Neural cell (in vitro differentiated cells): ENCODE measurements at regions not wholly inside any gene's neighbourhood (a gene's known extent, or its start where the extent isn't known, plus 50 kb on each side); places are given as distances from the start of the nearest gene placed in this dataset.

ENCODE experiments used
- H2AFZ ChIP-seq: fragments of 200-600, 300-800 bp; sonication (generic), shearing (Covaris generic); 2 replicates; pipeline ENCODE4 v1.6.0; 2014; ENCODE audit warnings: low read depth, mild to moderate bottlenecking, antibody characterized with exemption, low read length, moderate library complexity
- H3F3A ChIP-seq: fragments of 200-600 bp; shearing (Covaris generic); 2 replicates; pipeline ENCODE4 v1.6.1; 2016; ENCODE audit warnings: mild to moderate bottlenecking, moderate library complexity, mixed read lengths, antibody characterized with exemption, low read length; ENCODE audit not compliant: insufficient read depth, poor library complexity, severe bottlenecking
- H3K27ac ChIP-seq: fragments of 200-600, 300-800 bp; sonication (generic), shearing (Covaris generic); 2 replicates; pipeline ENCODE4 v1.5.1; 2014; ENCODE audit warnings: mild to moderate bottlenecking, low read length, moderate library complexity
- H3K27me3 ChIP-seq: fragments of 300-800, 200-600 bp; sonication (generic), shearing (Covaris generic); 2 replicates; pipeline ENCODE4 v1.6.0; 2014; ENCODE audit warnings: mild to moderate bottlenecking, low read depth, low read length, moderate library complexity; ENCODE audit not compliant: insufficient read depth
- H3K36me3 ChIP-seq: fragments of 300-800, 200-600 bp; sonication (generic), shearing (Covaris generic); 2 replicates; pipeline ENCODE4 v1.5.1; 2014; ENCODE audit warnings: mild to moderate bottlenecking, antibody characterized with exemption, low read length, moderate library complexity; ENCODE audit not compliant: insufficient read depth
- H3K4me2 ChIP-seq: fragments of 300-800, 200-600 bp; sonication (generic), shearing (Covaris generic); 2 replicates; pipeline ENCODE4 v1.6.0; 2014; ENCODE audit warnings: mild to moderate bottlenecking, low read length
- H3K4me3 ChIP-seq: fragments of 300-800, 200-600 bp; sonication (generic), shearing (Covaris generic); 2 replicates; pipeline ENCODE4 v1.5.1; 2014; ENCODE audit warnings: mild to moderate bottlenecking, low read length, moderate library complexity
- H3K79me2 ChIP-seq: fragments of 200-600 bp; shearing (Covaris generic); replicated peaks from 2 replicates; pipeline ENCODE4 v1.6.0; 2014; ENCODE audit warnings: mild to moderate bottlenecking, low read length, moderate library complexity; ENCODE audit not compliant: insufficient read depth
- H3K9ac ChIP-seq: fragments of 300-800, 200-600 bp; sonication (generic), shearing (Covaris generic); 2 replicates; pipeline ENCODE4 v1.6.1; 2016; ENCODE audit warnings: mild to moderate bottlenecking, low read length, mixed read lengths
- H3K9me2 ChIP-seq: fragments of 200-600 bp; shearing (Covaris generic); 2 replicates; pipeline ENCODE4 v1.6.1; 2016; ENCODE audit warnings: mild to moderate bottlenecking, low read length, mixed read lengths; ENCODE audit not compliant: insufficient read depth
- H3K9me3 ChIP-seq: fragments of 200-600, 300-800 bp; sonication (generic), shearing (Covaris generic); 2 replicates; pipeline ENCODE4 v1.6.1; 2016; ENCODE audit warnings: mild to moderate bottlenecking, mixed run types, low read length, moderate library complexity, mixed read lengths
- H4K20me1 ChIP-seq: fragments of 200-600 bp; shearing (Covaris generic); 2 replicates; pipeline ENCODE4 v1.6.1; 2016; ENCODE audit warnings: mild to moderate bottlenecking, mixed run types; ENCODE audit not compliant: insufficient read depth
- EP300 ChIP-seq: fragments of 450-650 bp; conservative IDR thresholded peaks from 2 replicates; pipeline ENCODE4 v1.6.1; 2014; ENCODE audit warnings: antibody characterized with exemption, mild to moderate bottlenecking, moderate library complexity; ENCODE audit not compliant: poor library complexity, severe bottlenecking
- EZH2 ChIP-seq: fragments of 200-600, 300-800 bp; shearing (Covaris generic), sonication (generic); IDR thresholded peaks from 2 replicates; pipeline ENCODE4 v1.6.1; 2014; ENCODE audit warnings: antibody characterized with exemption, low read length, borderline replicate concordance, mild to moderate bottlenecking; ENCODE audit not compliant: insufficient read depth, poor library complexity, severe bottlenecking
- MXI1 ChIP-seq: fragments of 450-650 bp; conservative IDR thresholded peaks from 2 replicates; pipeline ENCODE4 v1.6.1; 2014; ENCODE audit warnings: antibody characterized with exemption, mild to moderate bottlenecking; ENCODE audit not compliant: poor library complexity, severe bottlenecking
- POLR2AphosphoS5 ChIP-seq: IDR thresholded peaks from 2 replicates; pipeline ENCODE4 v1.6.1; 2012
- RAD21 ChIP-seq: fragments of 450-650 bp; conservative IDR thresholded peaks from 2 replicates; pipeline ENCODE4 v1.6.1; 2014; ENCODE audit warnings: antibody characterized with exemption, mild to moderate bottlenecking, moderate library complexity
- SMC3 ChIP-seq: fragments of 450-650 bp; conservative IDR thresholded peaks from 2 replicates; pipeline ENCODE4 v1.6.1; 2014; ENCODE audit warnings: antibody characterized with exemption, mild to moderate bottlenecking, moderate library complexity; ENCODE audit not compliant: poor library complexity
- TAF1 ChIP-seq: IDR thresholded peaks from 2 replicates; pipeline ENCODE4 v1.6.1; 2012; ENCODE audit warnings: low read depth
- TF ChIP-seq, protein P1 (sequence below): IDR thresholded peaks from 2 replicates; pipeline ENCODE4 v1.6.1; 2012; ENCODE audit warnings: borderline replicate concordance
- TF ChIP-seq, protein P2 (sequence below): fragments of 450-650 bp; IDR thresholded peaks from 2 replicates; pipeline ENCODE4 v1.5.1; 2014; ENCODE audit warnings: antibody characterized with exemption, mild to moderate bottlenecking, moderate library complexity; ENCODE audit not compliant: poor library complexity, severe bottlenecking

DNA sequence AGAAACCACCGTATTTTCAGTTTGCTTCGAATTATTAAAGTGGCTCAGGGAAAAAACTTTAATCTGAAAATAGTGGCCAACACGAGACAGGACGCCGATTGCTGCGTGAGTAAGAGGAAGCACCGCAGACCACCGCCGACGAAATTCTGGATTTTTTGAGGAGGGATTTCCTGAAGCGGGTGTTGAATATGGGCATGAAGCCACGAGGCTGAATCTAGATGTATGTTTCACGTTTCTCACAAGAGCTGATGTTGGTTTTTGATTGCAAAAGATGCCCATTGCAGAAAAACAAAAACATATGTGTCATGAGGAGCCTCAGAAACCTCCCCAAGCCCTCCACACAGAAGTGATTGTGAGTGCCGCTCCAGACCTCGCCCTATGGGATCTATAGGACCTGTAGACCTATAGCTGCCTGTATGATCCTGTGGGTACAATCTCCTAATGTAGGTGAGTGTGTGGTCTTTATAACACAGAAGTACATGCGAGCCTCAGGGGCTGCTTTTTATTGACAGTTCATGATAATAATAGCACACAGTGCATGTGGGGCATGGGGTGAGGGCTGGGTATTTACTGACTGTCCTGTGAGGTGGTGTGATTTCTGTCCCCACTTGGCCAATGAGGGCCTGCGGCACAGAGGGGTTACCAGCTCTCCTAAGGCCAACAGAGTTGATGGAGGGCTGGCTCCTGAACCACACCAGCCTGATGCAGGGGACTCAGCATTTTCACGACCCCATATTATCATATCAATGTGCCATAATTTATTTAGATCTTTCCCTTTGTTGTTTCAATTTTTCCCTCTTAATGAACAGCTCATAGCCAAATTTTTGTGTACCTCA is 243.9 kb downstream of the DLL1 start:
- H3K4me3 ChIP-seq = no peak overlapping the region
- H2AFZ ChIP-seq = no peak overlapping the region
- H3K9me2 ChIP-seq = no peaks in the 10 kb centered on the region
- no peaks in the 10 kb centered on the region for H3K36me3 ChIP-seq
- H3F3A ChIP-seq = no peaks in the 10 kb centered on the region
- no peak for TF ChIP-seq MXI1
- TF ChIP-seq SMC3 = no peak
- no peak for TF ChIP-seq EP300
- no peak for TF ChIP-seq EZH2
- TF ChIP-seq, protein P1, sequence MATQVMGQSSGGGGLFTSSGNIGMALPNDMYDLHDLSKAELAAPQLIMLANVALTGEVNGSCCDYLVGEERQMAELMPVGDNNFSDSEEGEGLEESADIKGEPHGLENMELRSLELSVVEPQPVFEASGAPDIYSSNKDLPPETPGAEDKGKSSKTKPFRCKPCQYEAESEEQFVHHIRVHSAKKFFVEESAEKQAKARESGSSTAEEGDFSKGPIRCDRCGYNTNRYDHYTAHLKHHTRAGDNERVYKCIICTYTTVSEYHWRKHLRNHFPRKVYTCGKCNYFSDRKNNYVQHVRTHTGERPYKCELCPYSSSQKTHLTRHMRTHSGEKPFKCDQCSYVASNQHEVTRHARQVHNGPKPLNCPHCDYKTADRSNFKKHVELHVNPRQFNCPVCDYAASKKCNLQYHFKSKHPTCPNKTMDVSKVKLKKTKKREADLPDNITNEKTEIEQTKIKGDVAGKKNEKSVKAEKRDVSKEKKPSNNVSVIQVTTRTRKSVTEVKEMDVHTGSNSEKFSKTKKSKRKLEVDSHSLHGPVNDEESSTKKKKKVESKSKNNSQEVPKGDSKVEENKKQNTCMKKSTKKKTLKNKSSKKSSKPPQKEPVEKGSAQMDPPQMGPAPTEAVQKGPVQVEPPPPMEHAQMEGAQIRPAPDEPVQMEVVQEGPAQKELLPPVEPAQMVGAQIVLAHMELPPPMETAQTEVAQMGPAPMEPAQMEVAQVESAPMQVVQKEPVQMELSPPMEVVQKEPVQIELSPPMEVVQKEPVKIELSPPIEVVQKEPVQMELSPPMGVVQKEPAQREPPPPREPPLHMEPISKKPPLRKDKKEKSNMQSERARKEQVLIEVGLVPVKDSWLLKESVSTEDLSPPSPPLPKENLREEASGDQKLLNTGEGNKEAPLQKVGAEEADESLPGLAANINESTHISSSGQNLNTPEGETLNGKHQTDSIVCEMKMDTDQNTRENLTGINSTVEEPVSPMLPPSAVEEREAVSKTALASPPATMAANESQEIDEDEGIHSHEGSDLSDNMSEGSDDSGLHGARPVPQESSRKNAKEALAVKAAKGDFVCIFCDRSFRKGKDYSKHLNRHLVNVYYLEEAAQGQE = no peak
- no peak for TF ChIP-seq TAF1
- TF ChIP-seq, protein P2, sequence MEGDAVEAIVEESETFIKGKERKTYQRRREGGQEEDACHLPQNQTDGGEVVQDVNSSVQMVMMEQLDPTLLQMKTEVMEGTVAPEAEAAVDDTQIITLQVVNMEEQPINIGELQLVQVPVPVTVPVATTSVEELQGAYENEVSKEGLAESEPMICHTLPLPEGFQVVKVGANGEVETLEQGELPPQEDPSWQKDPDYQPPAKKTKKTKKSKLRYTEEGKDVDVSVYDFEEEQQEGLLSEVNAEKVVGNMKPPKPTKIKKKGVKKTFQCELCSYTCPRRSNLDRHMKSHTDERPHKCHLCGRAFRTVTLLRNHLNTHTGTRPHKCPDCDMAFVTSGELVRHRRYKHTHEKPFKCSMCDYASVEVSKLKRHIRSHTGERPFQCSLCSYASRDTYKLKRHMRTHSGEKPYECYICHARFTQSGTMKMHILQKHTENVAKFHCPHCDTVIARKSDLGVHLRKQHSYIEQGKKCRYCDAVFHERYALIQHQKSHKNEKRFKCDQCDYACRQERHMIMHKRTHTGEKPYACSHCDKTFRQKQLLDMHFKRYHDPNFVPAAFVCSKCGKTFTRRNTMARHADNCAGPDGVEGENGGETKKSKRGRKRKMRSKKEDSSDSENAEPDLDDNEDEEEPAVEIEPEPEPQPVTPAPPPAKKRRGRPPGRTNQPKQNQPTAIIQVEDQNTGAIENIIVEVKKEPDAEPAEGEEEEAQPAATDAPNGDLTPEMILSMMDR = no peak
- TF ChIP-seq POLR2AphosphoS5 = no peak
- TF ChIP-seq RAD21 = no peak
- H3K79me2 ChIP-seq = no peaks in the 10 kb centered on the region
- no peaks in the 10 kb centered on the region for H3K9me3 ChIP-seq
- H3K27me3 ChIP-seq = no peaks in the 10 kb centered on the region
- no peak overlapping the region for H3K27ac ChIP-seq
- no peak overlapping the region for H3K9ac ChIP-seq
- no peak overlapping the region for H3K4me2 ChIP-seq
- H4K20me1 ChIP-seq = no peaks in the 10 kb centered on the region

DNA sequence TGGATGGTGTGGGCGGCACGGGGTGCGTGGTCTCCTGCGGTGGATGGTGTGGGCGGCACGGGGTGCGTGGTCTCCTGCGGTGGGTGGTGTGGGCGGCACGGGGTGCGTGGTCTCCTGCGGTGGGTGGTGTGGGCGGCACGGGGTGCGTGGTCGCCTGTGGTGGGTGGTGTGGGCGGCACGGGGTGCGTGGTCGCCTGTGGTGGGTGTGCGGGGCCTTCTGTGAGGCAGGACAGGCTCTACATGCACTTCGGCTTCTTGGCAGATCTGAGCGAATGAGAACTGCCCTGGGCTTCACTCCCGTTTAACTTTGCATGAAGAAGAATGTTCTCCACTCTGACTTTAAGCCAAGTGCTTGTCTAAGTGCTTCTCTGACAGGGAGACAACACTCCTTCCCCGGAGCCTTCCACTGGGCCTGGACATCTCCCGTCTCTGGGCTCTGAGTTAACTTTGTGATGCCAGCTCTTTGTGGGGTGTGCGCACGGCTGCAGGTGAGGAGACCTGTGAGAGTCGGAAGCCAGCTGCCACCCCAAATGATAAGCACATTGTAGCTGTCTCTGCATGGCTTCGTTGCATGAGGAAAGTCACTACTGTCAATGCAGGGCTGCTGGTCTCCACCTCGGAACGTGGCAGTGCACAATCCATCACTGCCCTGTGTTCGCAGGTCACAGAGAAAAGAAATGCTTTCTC is 244.8 kb downstream of the DLL1 start:
- no peaks in the 10 kb centered on the region for H3F3A ChIP-seq
- TF ChIP-seq EZH2 (no peak), EP300 (no peak), RAD21 (no peak), TAF1 (no peak), SMC3 (no peak), POLR2AphosphoS5 (no peak)
- TF ChIP-seq, protein P1 = no peak
- TF ChIP-seq, protein P2 = no peak

More for the DNA sequence above, 244.8 kb downstream of the DLL1 start:
- H2AFZ ChIP-seq = no peak overlapping the region
- H3K9ac ChIP-seq = no peak overlapping the region
- H3K9me3 ChIP-seq = no peaks in the 10 kb centered on the region
- no peak overlapping the region for H3K27ac ChIP-seq
- no peaks in the 10 kb centered on the region for H3K79me2 ChIP-seq
- no peak overlapping the region for H3K4me2 ChIP-seq
- no peaks in the 10 kb centered on the region for H3K9me2 ChIP-seq
- H3K36me3 ChIP-seq = no peaks in the 10 kb centered on the region
- H3K27me3 ChIP-seq = no peaks in the 10 kb centered on the region
- no peak overlapping the region for H3K4me3 ChIP-seq
- no peaks in the 10 kb centered on the region for H4K20me1 ChIP-seq
